MM.1S (cell line): ENCODE measurements at regions not wholly inside any gene's neighbourhood (a gene's known extent, or its start where the extent isn't known, plus 50 kb on each side); places are given as distances from the start of the nearest gene placed in this dataset.

Experiments used
- DNase-seq: peaks from one replicate; pipeline ENCODE4 v3.0.0-alpha.2; 2015
- H2AFZ ChIP-seq: fragments of 300-600 bp; sonication (generic); 2 replicates; pipeline ENCODE4 v1.6.0; 2016; ENCODE audit warnings: antibody characterized with exemption, low read length
- H3F3A ChIP-seq: fragments of 300-600 bp; sonication (generic); 2 replicates; pipeline ENCODE4 v1.6.1; 2016; ENCODE audit warnings: mild to moderate bottlenecking, antibody characterized with exemption, low read length, moderate library complexity, mixed read lengths; ENCODE audit not compliant: insufficient read depth
- H3K27ac ChIP-seq: fragments of 300-600 bp; sonication (generic); 2 replicates; pipeline ENCODE4 v1.5.1; 2016; ENCODE audit warnings: mild to moderate bottlenecking, low read length
- H3K27me3 ChIP-seq: fragments of 300-600 bp; sonication (generic); replicated peaks from 2 replicates; pipeline ENCODE4 v1.6.0; 2016; ENCODE audit warnings: low read length; ENCODE audit not compliant: insufficient read depth
- H3K36me3 ChIP-seq: fragments of 300-600 bp; sonication (generic); replicated peaks from 2 replicates; pipeline ENCODE4 v1.6.1; 2016; ENCODE audit warnings: mild to moderate bottlenecking, low read length, mixed read lengths; ENCODE audit not compliant: insufficient read depth
- H3K4me1 ChIP-seq: fragments of 300-600 bp; sonication (generic); 2 replicates; pipeline ENCODE4 v1.6.1; 2016; ENCODE audit warnings: low read length, mixed read lengths
- H3K4me2 ChIP-seq: fragments of 300-600 bp; sonication (generic); 2 replicates; pipeline ENCODE4 v1.6.0; 2016; ENCODE audit warnings: low read depth, low read length
- H3K4me3 ChIP-seq: fragments of 300-600 bp; sonication (generic); 2 replicates; pipeline ENCODE4 v1.5.1; 2016; ENCODE audit warnings: low read length, mixed read lengths
- H3K79me2 ChIP-seq: fragments of 300-600 bp; sonication (generic); 2 replicates; pipeline ENCODE4 v1.6.1; 2016; ENCODE audit warnings: mixed run types, low read length, mixed read lengths
- H3K9ac ChIP-seq: fragments of 300-600 bp; sonication (generic); 2 replicates; pipeline ENCODE4 v1.6.1; 2016; ENCODE audit warnings: low read length, mixed read lengths
- H3K9me2 ChIP-seq: fragments of 300-600 bp; sonication (generic); replicated peaks from 2 replicates; pipeline ENCODE4 v1.6.1; 2016; ENCODE audit warnings: mild to moderate bottlenecking, low read length, mixed read lengths; ENCODE audit not compliant: insufficient read depth
- H3K9me3 ChIP-seq: fragments of 300-600 bp; sonication (generic); replicated peaks from 2 replicates; pipeline ENCODE4 v1.6.1; 2016; ENCODE audit warnings: mild to moderate bottlenecking, low read length, mixed read lengths; ENCODE audit not compliant: insufficient read depth
- H4K20me1 ChIP-seq: fragments of 300-600 bp; sonication (generic); 2 replicates; pipeline ENCODE4 v1.6.1; 2016; ENCODE audit warnings: mild to moderate bottlenecking, low read length, moderate library complexity, mixed read lengths; ENCODE audit not compliant: insufficient read depth
- EZH2 ChIP-seq: fragments of 300-600 bp; sonication (generic); optimal IDR thresholded peaks from 2 replicates; pipeline ENCODE3; 2017; ENCODE audit warnings: low read depth, mild to moderate bottlenecking, antibody characterized with exemption, low read length, mixed read lengths
- EZH2phosphoT487 ChIP-seq: fragments of 300-600 bp; sonication (generic); IDR thresholded peaks from 2 replicates; pipeline ENCODE4 v1.6.1; 2018; ENCODE audit warnings: antibody characterized with exemption, low read length
- TF ChIP-seq, protein P1 (sequence below): fragments of 300-600 bp; sonication (generic); IDR thresholded peaks from 2 replicates; pipeline ENCODE4 v1.5.1; 2016; ENCODE audit warnings: antibody characterized with exemption, low read length, mixed read lengths

GRCh38 chr11:97409141-97409540 is 1019.3 kb downstream of the JRKL start:
- Histone ChIP-seq H3K4me2 (no peak overlapping the region), H2AFZ (no peak overlapping the region), H3K27ac (no peak overlapping the region), H3K9ac (no peak overlapping the region), H3K36me3 (no peaks in the 10 kb centered on the region), H3K4me1 (no peaks in the 10 kb centered on the region), H3F3A (no peaks in the 10 kb centered on the region), H3K79me2 (no peaks in the 10 kb centered on the region), H3K9me2 (no peaks in the 10 kb centered on the region), H3K9me3 (no peaks in the 10 kb centered on the region), H3K27me3 (no peaks in the 10 kb centered on the region), H4K20me1 (no peaks in the 10 kb centered on the region), H3K4me3 (no peak overlapping the region)
- TF ChIP-seq, protein P1, sequence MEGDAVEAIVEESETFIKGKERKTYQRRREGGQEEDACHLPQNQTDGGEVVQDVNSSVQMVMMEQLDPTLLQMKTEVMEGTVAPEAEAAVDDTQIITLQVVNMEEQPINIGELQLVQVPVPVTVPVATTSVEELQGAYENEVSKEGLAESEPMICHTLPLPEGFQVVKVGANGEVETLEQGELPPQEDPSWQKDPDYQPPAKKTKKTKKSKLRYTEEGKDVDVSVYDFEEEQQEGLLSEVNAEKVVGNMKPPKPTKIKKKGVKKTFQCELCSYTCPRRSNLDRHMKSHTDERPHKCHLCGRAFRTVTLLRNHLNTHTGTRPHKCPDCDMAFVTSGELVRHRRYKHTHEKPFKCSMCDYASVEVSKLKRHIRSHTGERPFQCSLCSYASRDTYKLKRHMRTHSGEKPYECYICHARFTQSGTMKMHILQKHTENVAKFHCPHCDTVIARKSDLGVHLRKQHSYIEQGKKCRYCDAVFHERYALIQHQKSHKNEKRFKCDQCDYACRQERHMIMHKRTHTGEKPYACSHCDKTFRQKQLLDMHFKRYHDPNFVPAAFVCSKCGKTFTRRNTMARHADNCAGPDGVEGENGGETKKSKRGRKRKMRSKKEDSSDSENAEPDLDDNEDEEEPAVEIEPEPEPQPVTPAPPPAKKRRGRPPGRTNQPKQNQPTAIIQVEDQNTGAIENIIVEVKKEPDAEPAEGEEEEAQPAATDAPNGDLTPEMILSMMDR: no peak
- TF ChIP-seq EZH2phosphoT487 (no peak), EZH2 (no peak)
- DNase-seq: no peak

DNA sequence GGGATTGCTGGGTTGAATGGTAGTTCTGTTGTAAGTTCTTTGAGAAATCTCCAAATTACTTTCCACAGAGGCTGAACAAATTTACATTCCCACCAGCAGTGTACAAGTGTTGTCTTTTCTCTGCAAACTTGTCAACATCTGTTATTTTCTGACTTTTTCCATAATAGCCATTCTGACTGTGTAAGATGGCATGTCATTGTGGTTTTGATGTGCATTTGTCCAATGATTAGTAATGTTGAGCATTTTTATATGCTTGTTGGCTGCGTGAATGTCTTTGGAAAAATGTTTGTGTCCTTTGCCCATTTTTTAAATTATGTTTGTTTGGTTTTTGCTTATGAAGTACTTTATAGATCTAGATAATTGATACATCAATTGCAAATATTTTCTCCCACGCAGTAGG is 1025.0 kb downstream of the JRKL start:
- Histone ChIP-seq H3K4me3 (no peak overlapping the region), H3K27me3 (no peaks in the 10 kb centered on the region), H3K27ac (no peak overlapping the region), H3F3A (no peaks in the 10 kb centered on the region), H3K4me1 (no peaks in the 10 kb centered on the region), H3K36me3 (no peaks in the 10 kb centered on the region), H2AFZ (no peak overlapping the region), H3K9ac (no peak overlapping the region), H3K9me3 (no peaks in the 10 kb centered on the region), H3K4me2 (no peak overlapping the region), H4K20me1 (no peaks in the 10 kb centered on the region), H3K9me2 (no peaks in the 10 kb centered on the region; the same call in 1 of the 2 replicates), H3K79me2 (no peaks in the 10 kb centered on the region)
- DNase-seq: no peak
- TF ChIP-seq EZH2 (no peak), EZH2phosphoT487 (no peak)
- TF ChIP-seq, protein P1: no peak

DNA sequence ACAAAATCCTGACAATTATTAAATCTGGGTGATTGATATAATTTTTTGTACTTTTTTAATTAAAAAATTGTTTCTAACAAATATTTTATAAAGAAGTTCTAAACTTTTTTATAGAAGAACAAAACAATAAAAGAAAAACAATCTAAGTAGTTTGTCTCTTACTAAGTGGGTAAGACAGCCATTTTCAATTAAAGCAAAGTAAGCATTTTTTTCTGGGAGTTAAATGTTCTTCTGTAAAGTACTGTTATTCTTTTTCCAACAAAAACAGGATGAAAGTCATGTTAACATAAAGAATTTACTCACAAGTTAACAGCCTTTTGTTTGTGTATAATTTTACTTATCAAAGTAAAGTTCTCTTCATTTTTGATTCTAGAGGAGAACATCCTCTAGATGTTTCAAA is 1029.9 kb downstream of the JRKL start:
- no peaks in the 10 kb centered on the region; the same call in 1 of the 2 replicates for H3K9me2 ChIP-seq
- no peaks in the 10 kb centered on the region for H3K27me3 ChIP-seq
- no peaks in the 10 kb centered on the region for H3K9me3 ChIP-seq
- H3K79me2 ChIP-seq: no peaks in the 10 kb centered on the region
- H3K4me2 ChIP-seq: no peak overlapping the region
- TF ChIP-seq EZH2 (no peak), EZH2phosphoT487 (no peak)
- TF ChIP-seq, protein P1: no peak
- DNase-seq: no peak
- no peaks in the 10 kb centered on the region for H4K20me1 ChIP-seq
- H3K36me3 ChIP-seq: no peaks in the 10 kb centered on the region
- H3F3A ChIP-seq: no peaks in the 10 kb centered on the region
- no peak overlapping the region for H3K27ac ChIP-seq
- H3K4me3 ChIP-seq: no peak overlapping the region
- no peak overlapping the region for H2AFZ ChIP-seq
- H3K4me1 ChIP-seq: no peaks in the 10 kb centered on the region
- no peak overlapping the region for H3K9ac ChIP-seq
